ENCODE measurements at regions not wholly inside any gene's neighbourhood (a gene's known extent, or its start where the extent isn't known, plus 50 kb on each side); places are given as distances from the start of the nearest gene placed in this dataset.
"Not testable (repeated sequence)": the region's sequence is repeated elsewhere in the genome, so short reads cannot be mapped to it uniquely, and the experiment has no call there.

- DNase-seq (ENCODE audit: low read depth), result no peak
These were observed 216.9 kb upstream of the ADRA1D start for GRCh38 chr20:4465855-4466545.

DNA sequence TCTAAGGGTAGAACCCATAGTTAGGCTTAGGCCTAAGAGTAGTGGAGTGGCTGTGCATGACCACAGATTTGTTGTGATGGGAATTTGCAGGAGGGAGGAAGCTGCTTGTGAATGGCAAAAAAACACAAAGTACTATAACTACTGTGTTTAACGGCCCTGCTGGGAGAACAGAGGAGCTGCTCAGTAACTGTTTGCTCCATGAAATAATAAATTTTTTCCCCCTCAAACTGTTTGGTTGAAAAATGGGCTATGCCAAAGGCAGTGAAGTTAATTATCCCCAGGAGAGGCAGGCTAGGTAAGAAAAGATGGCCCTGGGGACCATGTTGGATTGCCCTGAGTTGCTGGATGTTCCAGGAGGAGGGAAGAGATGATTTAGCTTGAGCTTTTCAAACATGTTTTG is 216.1 kb upstream of the ADRA1D start:
- no peak for DNase-seq (ENCODE audit: low read depth)

DNA sequence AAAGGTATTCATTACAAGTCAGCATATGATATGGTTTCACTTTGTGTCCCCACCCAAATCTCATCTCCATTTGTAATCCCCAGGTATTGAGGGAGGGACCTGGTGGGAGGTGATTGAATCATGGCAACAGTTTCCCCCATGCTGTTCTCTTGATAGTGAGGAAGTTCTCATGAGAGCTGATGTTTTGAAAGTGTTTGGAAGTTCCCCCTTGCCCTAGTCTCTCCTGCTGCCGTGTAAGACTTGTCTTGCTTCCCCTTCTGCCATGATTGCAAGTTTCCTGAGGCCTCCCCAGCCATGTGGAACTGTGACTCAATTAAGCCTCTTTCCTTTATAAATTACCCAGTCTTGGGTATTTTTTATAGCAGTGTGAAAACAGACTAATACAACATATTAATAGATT is 213.7 kb upstream of the ADRA1D start:
- DNase-seq (ENCODE audit: low read depth), result not testable (repeated sequence)

DNA sequence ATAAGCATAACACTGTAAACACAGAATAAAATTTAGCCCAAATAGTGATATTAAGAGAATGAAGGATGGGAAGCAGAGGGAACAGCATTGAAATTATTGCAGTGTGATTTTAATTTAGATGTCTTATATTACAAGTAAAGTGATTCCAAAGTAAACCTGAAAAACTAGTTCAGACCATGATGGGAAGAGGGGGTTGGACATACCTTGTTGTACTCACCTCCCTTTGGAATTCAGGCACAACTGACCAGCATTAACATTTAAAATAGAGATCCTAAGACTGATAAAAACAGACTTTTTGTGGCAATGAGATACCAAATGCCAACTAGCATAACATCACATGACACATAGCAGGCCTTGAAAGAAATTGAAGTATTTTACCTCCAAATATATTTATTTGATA is 210.0 kb upstream of the ADRA1D start:
- DNase-seq (ENCODE audit: low read depth), result no peak

GRCh38 chr20:4457566-4458543 is 208.8 kb upstream of the ADRA1D start:
- peak; percentile 8 for DNase-seq (ENCODE audit: low read depth)

DNA sequence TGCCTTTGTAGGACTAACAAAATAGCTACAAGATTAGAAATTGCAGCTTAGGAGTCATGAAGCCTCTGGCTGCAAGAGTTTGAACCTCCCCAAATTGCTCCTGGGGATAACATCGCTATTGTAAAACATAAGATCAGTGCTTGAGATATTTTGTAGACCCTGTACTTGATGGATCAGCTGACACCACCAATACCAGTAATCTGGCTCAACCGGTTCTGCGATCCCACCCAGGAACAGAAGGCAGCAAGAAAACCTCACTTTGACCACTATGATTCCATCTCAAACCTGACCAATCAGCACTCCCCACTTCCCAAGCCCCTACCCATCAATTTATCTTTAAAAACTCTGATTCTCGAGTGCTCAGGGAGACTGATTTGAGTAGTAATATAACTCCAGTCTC is 206.9 kb upstream of the ADRA1D start:
- no peak for DNase-seq (ENCODE audit: low read depth)

GRCh38 chr20:4455301-4455701 is 206.2 kb upstream of the ADRA1D start:
- no peak for DNase-seq (ENCODE audit: low read depth)

- no peak for DNase-seq (ENCODE audit: low read depth)
These were observed 205.0 kb upstream of the ADRA1D start for GRCh38 chr20:4454111-4454510.

GRCh38 chr20:4453359-4453758 is 204.3 kb upstream of the ADRA1D start:
- DNase-seq (ENCODE audit: low read depth), result no peak

GRCh38 chr20:4451487-4452081 is 202.5 kb upstream of the ADRA1D start:
- DNase-seq (ENCODE audit: low read depth), result no peak

DNA sequence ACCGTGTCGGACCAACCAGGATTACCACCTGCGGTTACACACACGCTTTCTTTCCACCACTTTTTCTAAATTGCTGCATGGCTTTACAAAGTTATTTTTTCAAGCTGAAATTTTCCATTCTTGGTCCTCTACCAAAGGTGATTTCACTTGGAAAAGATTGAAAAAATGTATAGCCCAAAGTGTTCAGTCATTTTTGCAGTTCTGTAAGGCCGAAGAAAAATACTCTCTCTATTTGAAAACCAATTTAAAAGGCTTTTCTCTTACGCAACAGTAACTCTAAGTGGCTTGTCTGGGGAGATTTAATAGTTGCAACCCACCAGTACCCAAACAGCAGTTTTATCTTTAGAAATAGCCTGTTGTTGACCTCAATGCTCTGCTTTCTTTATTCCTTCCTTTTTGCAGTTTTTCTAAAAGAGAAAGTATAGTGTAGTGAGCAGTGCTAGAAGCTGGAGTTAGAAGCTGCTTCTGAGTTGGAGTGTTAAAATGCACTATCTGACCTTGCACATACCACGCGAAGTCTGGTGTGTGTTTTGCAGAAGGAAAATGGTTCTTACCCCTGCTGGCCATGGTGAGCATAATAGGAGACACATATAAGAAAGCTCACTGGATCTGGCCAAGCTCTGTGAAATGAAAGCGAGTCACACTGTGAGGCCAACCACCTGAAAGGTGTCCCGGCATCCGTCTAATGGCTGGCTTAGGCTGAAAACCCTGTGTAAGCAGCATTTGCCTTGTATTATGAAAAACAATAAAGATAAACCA is 201.0 kb upstream of the ADRA1D start:
- peak; percentile 76 for DNase-seq (ENCODE audit: low read depth)

- DNase-seq (ENCODE audit: low read depth), result no peak
These were observed 196.7 kb upstream of the ADRA1D start for GRCh38 chr20:4445784-4446183.

DNA sequence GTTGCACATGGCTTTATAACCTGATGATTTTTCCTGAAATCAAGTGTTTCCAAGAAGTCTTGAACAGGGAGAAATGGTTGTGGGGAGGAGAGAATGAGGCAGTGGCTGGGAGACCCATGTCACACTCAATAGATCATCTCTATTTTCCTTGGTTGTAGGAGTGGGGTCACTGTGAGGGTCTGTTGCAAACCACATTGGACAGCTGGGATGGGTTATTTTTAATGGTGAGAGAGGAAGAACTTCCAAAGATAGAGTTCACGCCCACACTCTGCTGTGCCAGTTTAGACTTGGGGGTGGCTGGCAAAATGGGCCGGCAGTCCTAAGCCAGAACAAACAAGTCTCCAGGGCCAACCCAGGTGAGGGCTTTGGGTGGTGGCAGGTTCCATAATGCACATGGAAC is 196.2 kb upstream of the ADRA1D start:
- no peak for DNase-seq (ENCODE audit: low read depth)

DNA sequence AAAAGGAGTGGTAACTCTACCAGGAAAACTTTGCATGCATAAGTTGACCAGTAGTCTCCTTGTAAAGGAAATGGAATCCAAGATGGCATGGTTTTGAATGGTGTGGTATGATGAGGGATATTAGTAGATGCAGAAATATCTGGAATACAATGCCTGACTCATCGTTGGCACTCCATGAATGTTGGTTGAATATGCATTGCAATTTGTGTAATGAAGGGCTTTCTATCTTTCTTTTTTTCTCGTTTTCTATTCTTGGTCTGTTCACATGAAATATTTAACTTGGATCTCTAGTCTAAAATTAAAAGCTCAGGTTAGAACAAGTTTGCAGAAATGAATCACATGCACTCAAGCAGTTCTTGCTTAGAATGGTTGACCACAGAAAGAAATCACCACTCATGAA is 195.3 kb upstream of the ADRA1D start:
- DNase-seq (ENCODE audit: low read depth), result peak; percentile 8

DNA sequence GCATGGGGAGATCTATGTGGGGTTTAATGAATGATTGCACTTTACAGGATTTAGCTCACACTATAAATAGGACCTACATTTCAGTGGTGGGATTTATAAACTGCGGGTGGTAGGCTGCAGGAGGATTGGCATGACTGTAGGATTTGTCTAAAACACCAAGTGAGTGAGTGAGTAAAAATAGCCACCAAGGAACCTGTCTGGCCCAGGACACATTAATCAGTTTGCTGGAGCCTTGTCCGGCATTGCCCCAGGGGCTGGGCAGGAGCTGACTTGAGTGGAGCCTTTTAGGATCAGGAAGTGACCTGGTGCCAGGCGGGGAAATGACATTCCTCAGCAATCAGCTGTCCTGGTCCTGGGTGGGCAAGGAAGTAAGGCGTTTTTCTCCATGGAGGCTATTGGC is 193.9 kb upstream of the ADRA1D start:
- DNase-seq (ENCODE audit: low read depth), result no peak

- DNase-seq (ENCODE audit: low read depth), result no peak
These were observed 192.8 kb upstream of the ADRA1D start for GRCh38 chr20:4441871-4442270.

DNA sequence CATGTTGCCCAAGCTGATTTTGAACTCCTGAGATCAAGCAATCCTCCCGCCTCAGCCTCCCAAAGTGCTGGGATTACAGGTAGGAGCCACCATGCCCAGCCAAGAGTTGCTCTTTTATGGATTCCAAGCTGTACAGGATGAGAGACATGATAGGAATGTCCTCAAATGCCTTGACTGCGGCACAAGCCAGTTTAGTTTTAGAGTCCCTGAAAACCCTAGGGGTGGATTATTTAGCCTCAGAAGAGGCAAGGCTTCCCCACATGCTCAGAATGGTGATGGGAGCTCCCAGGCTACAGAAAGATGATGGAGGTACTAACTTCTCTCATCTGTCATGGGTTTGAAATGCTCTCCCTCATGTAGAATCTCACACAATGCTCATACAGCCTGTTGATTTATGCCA is 192.1 kb upstream of the ADRA1D start:
- DNase-seq (ENCODE audit: low read depth), result no peak

DNA sequence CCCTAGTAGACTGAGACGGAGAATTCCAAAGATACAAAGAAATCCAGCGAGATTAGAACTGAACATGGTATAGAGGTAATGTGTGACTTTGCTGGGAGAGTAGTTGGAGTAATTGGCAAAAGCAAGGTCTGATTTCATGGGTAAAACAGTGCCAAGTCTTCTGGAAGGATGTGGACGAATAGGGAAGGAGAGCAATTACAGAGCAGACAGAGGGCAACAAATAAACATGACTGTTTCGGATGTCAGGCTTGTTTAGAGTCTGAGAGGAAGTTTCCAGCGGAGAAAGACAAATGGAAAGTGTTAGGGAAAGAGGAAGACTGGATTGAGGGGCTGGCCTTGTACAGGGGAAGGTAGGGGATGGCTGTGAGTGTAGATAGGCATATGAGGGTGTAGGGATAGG is 190.4 kb upstream of the ADRA1D start:
- DNase-seq (ENCODE audit: low read depth), result no peak

GRCh38 chr20:4437131-4437530 is 188.0 kb upstream of the ADRA1D start:
- DNase-seq (ENCODE audit: low read depth), result no peak

GRCh38 chr20:4435671-4436455 is 186.8 kb upstream of the ADRA1D start:
- DNase-seq (ENCODE audit: low read depth), result no peak

- no peak for DNase-seq (ENCODE audit: low read depth)
These were observed 186.1 kb upstream of the ADRA1D start for GRCh38 chr20:4435225-4435624.
